Renal pelvis (tissue), 1 donor: ENCODE measurements at regions not wholly inside any gene's neighbourhood (a gene's known extent, or its start where the extent isn't known, plus 50 kb on each side); places are given as distances from the start of the nearest gene placed in this dataset.
"Not testable (repeated sequence)": the region's sequence is repeated elsewhere in the genome, so short reads cannot be mapped to it uniquely, and the experiment has no call there.

Experiments
- DNase-seq: peaks from one replicate; pipeline ENCODE4 v3.0.0-alpha.2; 2013

- DNase-seq, result no peak
Observed at GRCh38 chr6:126667728-126668127, 327.8 kb downstream of the CENPW start.

GRCh38 chr6:126672649-126673048 is 332.7 kb downstream of the CENPW start:
- no peak for DNase-seq

GRCh38 chr6:126673749-126674148 is 333.8 kb downstream of the CENPW start:
- DNase-seq, result not testable (repeated sequence)

GRCh38 chr6:126682440-126682839 is 342.5 kb downstream of the CENPW start:
- DNase-seq, result no peak

- DNase-seq, result no peak
Observed at GRCh38 chr6:126685182-126685581, 345.3 kb downstream of the CENPW start.

DNA sequence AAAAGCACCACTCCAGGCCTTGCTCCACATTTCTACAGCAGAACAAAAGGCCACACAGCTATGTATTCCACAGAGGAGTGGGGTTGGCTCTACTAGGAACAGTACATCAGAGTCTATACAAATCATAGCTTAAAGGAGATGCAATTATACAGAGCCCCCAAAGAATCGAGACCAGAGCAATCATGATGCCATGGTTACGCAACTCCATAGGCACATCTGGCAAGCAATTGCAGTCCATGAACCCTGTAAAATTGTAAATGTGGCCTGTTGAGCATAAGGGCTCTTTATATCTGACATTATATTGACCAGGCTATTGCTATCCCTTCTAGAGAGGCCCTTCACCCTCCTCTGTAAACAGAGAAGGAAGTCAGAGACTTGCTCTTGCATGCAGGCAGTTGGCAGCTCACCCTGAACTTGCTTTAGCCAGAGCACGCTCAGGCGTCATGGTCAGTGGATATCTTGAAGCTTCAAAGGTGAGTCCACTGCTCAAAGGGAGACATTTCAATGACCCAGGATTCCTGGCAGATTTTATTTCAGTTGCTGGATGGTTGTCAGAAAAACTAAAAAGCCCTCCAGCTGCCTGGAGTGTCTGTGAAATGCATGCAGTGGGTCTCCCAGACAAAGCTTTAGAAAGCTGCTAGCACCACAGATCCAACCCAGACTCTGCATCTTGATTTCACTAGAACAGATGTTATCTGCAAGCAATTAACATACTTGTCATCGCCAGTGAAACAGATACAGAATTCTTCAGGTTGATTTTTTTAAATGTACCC is 357.2 kb downstream of the CENPW start:
- DNase-seq, result peak; percentile 30

DNA sequence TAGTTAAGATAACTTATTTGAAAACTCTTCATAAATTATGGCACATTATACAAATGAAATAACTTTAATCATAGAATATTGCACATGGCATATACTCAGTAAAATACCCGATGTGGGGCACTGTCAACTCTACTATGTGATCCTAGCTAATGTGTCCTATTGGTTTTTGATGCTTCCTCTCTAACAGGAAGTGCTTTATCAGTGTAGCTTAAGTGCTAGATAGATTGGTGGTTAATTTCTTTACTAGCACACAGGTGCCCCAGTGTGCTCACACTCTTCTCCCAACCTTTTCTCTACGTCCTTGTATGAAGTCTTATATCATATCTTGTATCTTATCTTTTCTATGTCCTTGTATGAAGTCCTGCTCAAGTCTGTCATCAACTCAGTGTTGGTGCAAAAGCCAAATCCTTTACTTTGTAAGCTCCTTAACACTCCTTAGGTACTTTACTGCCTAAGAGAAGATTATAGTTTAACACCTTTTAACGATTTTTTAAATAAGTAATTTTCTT is 358.9 kb downstream of the CENPW start:
- no peak for DNase-seq

- no peak for DNase-seq
Observed at GRCh38 chr6:126701676-126702560, 362.0 kb downstream of the CENPW start.

DNA sequence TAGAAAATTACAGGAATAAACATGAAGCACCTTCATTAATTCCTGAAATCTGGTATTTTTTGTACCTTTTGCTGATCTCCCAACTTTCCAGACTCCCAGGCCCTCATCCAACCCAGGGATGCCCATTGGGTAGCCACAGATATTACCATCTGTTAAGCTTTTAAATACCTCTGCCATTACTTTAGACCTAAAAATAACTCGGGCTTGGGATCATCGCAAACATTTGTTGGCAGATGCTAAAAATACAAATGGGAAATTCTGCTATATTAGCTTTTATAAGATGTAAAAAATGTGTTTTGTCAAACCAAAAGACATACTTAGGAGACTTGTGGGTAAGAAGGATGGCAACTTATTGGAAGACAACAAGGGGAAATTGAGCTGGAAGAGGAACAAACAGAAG is 376.1 kb downstream of the CENPW start:
- DNase-seq, result no peak

GRCh38 chr6:126716826-126717509 is 377.1 kb downstream of the CENPW start:
- peak; percentile 57 for DNase-seq

GRCh38 chr6:126718600-126719327 is 378.8 kb downstream of the CENPW start:
- no peak for DNase-seq

- DNase-seq, result no peak
Observed at GRCh38 chr6:126720304-126720703, 380.4 kb downstream of the CENPW start.

DNA sequence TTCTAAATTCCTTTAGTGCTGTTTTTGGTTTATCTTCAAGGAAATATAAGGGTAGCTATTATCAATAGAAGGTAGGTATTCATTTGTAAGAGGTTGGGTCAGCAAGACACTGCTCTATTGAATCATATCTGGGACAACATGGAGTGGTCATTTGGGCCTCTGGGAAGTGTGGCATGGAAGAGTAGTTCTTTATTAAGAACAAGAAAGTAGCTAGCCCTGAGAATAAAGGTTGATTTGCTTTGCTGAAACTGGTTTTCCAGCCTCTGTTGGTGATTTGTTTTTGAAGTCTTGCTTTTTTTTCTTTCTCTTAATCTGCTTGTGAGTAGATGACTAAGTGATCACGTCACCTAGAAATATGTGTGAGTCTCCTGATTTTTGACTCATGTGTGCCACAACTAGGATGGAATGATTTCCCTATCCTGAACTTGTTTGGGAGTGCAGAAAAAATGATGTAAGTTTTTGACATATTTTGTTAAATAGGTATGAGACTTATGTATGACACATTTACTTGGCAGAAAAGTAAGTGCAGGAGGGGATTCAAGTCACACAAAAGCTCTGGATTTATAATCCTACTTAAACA is 381.8 kb downstream of the CENPW start:
- no peak for DNase-seq

DNA sequence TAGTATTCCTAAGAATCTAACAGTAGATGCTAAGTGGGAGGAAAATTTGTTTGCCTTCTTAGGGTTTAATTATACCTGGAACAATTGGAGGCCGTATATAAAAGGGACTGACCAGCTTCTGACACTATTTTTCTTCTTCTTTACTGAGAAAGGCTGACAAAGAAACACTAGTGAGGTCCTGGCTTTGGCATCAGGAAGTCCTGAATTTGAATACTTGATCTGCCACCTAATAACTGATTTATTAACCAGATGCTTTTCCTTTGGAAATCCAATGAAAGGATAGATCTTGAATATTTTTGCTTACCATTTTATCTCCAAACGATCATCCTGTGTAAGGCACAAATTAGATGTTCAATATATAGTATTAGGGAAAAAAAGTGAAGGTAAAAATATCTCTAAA is 382.5 kb downstream of the CENPW start:
- DNase-seq, result no peak

DNA sequence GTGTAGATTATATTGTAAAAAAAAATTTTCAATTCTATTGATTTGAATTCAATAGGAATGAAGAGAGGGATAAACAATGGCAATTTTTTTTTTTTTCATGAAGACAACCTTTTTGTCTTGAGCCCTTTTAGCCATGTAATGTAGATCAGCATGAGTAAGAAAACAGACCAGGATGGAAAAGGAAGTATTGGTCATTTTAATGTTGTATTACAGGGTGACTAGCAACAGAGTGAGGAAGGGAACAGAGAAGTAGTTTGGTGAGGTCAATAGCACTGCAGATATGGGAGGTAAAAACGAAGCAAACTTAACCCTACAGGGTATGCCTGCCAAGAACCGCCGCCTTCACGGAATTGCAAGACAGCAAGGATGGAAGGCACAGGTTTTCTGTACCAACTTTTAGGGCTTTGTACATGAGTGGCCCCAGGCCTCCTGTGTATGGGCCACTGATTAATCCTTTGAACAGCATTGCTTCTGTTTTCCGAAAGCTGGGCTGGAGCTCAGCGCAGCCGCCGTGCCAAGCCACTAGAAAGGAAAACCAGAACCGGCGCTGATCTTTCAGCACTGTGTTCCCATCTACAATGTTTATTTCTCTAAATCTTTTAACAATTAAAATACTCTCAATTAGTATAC is 383.7 kb downstream of the CENPW start:
- no peak for DNase-seq

- DNase-seq, result no peak
Observed at GRCh38 chr6:126724821-126725220, 384.9 kb downstream of the CENPW start.

DNA sequence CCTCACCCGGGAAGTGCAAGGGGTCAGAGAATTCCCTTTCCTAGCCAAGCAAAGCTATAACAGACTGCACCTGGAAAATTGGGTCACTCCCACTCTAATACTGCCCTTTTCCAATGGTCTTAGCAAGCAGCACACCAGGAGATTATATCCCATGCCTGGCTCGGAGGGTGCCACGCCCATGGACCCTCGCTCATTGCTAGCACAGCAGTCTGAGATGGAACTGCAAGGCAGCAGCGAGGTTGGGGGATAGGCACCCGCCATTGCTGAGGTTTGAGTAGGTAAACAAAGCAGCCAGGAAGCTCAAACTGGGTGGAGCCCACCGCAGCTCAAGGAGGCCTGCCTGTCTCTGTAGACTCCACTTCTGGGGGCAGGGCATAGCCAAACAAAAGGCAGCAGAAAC is 386.5 kb downstream of the CENPW start:
- DNase-seq, result not testable (repeated sequence)

- no peak for DNase-seq
Observed at GRCh38 chr6:126738146-126738545, 380.3 kb upstream of the RSPO3 start.

DNA sequence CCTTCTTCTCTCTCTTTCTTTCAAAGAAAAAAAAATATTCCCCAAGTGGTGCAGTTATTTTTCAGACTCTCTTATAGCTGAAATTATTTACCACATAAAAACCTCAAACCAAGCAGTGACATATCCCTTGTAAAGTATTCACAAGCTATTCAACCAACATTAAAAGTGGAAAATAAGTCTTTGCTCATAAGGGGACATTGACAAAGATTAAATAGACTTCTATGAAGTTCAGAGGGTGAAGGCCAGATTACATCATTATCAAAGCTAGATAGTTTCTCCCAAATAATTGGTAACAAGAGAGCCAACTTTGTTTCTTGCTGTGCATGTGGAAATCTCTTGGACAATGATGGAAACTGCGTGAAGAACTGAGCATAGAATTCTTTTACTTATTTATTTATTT is 379.8 kb upstream of the RSPO3 start:
- no peak for DNase-seq

DNA sequence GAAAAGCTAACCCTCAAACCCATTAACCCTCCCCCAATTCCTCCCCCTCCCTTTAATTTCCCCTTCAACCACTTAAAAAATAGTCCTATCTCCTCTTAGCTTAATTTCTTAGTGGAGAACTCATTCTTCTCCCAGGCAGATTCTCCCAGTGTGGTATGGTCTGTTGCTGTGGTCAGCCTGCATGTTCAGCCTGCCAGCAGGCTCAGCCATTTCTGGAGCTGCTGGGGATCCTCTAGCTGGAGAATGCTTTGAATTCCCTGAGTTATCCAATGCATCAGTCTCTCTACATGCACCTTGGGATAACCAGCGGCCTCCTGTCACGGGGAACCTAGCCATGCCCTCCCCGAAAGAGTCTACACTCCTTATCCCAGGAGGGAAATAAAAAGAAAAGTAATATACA is 375.4 kb upstream of the RSPO3 start:
- no peak for DNase-seq
